ENCODE measurements at regions not wholly inside any gene's neighbourhood (a gene's known extent, or its start where the extent isn't known, plus 50 kb on each side); places are given as distances from the start of the nearest gene placed in this dataset.

- ATAC-seq (no peak), DNase-seq (no peak)
- H3K4me3 ChIP-seq: no peak overlapping the region
- no peaks in the 10 kb centered on the region for H3K27me3 ChIP-seq
- no peaks in the 10 kb centered on the region for H3K9me3 ChIP-seq
- no peak for TF ChIP-seq CTCF (IDR thresholded peaks at IDR 0.05)
- intact Hi-C loops (cut with DNase I): no loop called here
- no peak overlapping the region for H3K27ac ChIP-seq
- no peaks in the 10 kb centered on the region for H3K36me3 ChIP-seq
- no peaks in the 10 kb centered on the region for H3K4me1 ChIP-seq
Measured at GRCh38 chr2:146193619-146194018, 1651.2 kb upstream of the ACVR2A start.

- intact Hi-C loops (cut with DNase I): no loop called here
- no peak for ATAC-seq
- no peak for TF ChIP-seq CTCF (IDR thresholded peaks at IDR 0.05)
Measured at GRCh38 chr2:146189541-146189940, 1655.3 kb upstream of the ACVR2A start.

DNA sequence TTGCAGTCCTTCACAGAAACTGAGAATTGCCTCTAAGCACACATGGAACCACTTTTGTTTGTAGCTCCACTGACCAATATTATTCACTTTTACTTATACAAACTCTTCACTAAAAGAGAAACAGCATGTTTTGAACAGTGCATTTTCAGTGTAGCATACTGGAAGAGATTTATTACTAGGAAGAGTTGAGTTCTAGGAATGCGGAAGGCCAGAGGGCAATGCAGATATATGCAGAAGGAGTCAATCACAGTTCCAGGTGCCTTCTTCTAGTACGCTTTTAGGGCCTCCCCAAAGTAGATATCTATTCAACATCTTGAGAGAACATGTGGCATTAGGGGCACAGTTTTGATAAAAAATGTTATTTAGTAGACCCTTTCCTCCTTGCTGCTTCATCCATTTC lies 1654.0 kb upstream of the ZEB2 start:
- intact Hi-C loops (cut with DNase I): no loop called here
- Histone ChIP-seq H3K27ac (no peak overlapping the region), H3K4me3 (no peak overlapping the region), H3K4me1 (no peaks in the 10 kb centered on the region), H3K27me3 (no peaks in the 10 kb centered on the region), H3K36me3 (no peaks in the 10 kb centered on the region), H3K9me3 (no peaks in the 10 kb centered on the region)
- DNase-seq (no peak), ATAC-seq (no peak)
- TF ChIP-seq CTCF (IDR thresholded peaks at IDR 0.05): no peak

More at GRCh38 chr2:146189541-146189940, 1655.3 kb upstream of the ACVR2A start:
- Histone ChIP-seq H3K4me3 (no peak overlapping the region), H3K4me1 (no peaks in the 10 kb centered on the region), H3K27ac (no peak overlapping the region), H3K9me3 (no peaks in the 10 kb centered on the region), H3K36me3 (no peaks in the 10 kb centered on the region), H3K27me3 (no peaks in the 10 kb centered on the region)
- no peak for DNase-seq

DNA sequence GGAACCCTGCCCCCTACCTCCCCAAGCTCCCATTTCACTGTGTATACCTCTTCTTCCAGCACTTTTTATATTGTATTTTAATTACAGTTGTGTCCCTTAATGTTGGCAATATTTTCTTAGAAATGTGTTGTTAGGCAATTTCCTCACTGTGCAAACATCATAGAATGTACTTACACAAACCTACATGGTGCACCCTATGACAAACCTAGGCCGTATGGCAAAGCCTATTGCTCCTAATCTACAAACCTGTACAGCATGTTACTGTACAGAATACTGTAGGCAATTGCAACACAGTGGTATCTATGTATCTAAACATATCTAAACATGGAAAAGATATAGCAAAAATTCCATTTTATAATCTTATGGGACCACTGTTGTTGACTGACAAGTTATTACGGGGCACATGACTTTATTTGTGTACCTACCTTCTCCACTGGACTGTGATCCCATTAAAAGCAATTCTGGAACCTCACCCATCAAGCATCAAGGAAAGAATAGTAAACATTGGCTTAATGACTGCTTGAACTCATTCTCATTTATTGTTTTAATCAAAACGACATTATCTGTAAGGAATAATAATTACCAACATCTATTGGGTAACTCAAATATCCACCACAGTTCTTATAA lies 1641.5 kb upstream of the ZEB2 start:
- intact Hi-C loops (cut with DNase I): no loop called here
- Histone ChIP-seq H3K4me3 (no peak overlapping the region), H3K27me3 (no peaks in the 10 kb centered on the region), H3K9me3 (no peaks in the 10 kb centered on the region), H3K4me1 (no peaks in the 10 kb centered on the region), H3K36me3 (no peaks in the 10 kb centered on the region), H3K27ac (no peak overlapping the region)
- no peak for TF ChIP-seq CTCF (IDR thresholded peaks at IDR 0.05)
- DNase-seq (no peak), ATAC-seq (no peak)

DNA sequence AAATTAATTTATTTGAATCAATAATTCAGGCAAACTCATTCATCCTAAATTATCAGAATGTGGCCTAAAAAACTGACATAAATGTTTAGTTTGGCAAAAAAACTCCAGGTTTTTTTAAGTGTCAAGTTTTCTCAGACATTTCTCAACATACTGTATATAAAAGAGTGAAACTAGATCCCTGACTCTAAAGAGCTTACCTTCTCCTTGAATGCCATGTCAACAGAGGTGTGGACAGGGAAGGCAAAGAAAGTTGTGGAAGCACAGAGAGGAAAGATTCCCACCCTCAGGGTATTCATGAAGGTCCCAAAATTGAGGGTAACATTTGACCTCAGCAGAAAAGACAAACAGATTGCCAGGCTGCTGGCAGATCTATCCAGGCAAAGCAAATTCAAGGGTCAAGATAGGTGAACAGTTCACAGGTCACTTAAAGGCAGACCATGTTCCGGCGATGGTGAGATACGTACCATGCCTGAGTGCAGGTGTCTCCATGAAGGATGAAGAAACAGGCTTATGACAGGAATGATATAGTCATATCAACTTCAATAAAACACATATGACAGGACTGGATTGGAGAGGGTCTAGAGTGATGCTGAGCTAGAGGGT lies 1638.3 kb upstream of the ZEB2 start:
- Histone ChIP-seq H3K9me3 (no peaks in the 10 kb centered on the region), H3K4me1 (no peaks in the 10 kb centered on the region), H3K27ac (no peak overlapping the region), H3K4me3 (no peak overlapping the region), H3K36me3 (no peaks in the 10 kb centered on the region), H3K27me3 (no peaks in the 10 kb centered on the region)
- DNase-seq: no peak
- intact Hi-C loops (cut with DNase I): no loop called here
- ATAC-seq: no peak
- no peak for TF ChIP-seq CTCF (IDR thresholded peaks at IDR 0.05)
